ENCODE measurements at regions not wholly inside any gene's neighbourhood (a gene's known extent, or its start where the extent isn't known, plus 50 kb on each side); places are given as distances from the start of the nearest gene placed in this dataset.

DNA sequence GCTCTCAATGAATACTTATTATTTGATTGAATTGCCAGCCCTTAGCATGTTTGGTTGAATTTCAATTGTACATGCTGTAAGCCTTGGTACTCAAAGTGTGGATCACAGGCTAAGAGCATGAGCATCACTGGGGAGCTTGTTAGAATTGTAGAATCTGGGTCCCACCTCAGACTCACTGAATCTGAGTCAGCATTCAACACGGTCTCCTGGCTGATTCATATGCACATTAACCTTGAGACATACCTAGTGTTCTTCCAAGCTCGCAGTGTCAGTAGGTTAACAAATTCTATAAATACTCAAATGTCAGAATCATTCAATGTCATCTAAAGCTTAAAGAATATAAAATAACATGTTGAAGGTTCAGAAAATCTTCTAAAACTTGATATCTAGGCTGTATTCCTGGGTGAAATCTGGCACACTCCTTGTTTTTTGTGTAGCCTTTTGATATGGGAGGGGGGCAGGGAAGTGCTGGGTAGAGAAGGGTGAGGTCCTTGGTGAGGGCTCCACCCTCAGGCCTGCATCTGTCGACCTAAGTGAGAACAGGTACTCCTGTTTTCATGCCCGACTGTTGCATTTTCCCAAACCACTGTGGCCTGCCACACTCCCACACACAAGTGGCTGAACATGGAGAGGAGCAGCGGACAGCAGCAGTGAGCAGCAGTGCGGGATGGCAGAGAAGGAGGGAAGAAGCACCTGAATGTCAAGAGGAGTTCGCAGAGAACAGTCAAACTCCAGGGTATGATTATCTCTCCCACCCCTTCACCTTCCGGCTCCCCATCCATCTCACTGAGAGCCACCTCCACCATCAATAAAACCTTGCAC, 529.6 kb upstream of the IGFBP7 start:
- DNase-seq (ENCODE audit: low read depth) = no peak
- no peak overlapping the region for H3K4me3 ChIP-seq (ENCODE audit: low read depth, low read length)
- TF ChIP-seq, protein P1, sequence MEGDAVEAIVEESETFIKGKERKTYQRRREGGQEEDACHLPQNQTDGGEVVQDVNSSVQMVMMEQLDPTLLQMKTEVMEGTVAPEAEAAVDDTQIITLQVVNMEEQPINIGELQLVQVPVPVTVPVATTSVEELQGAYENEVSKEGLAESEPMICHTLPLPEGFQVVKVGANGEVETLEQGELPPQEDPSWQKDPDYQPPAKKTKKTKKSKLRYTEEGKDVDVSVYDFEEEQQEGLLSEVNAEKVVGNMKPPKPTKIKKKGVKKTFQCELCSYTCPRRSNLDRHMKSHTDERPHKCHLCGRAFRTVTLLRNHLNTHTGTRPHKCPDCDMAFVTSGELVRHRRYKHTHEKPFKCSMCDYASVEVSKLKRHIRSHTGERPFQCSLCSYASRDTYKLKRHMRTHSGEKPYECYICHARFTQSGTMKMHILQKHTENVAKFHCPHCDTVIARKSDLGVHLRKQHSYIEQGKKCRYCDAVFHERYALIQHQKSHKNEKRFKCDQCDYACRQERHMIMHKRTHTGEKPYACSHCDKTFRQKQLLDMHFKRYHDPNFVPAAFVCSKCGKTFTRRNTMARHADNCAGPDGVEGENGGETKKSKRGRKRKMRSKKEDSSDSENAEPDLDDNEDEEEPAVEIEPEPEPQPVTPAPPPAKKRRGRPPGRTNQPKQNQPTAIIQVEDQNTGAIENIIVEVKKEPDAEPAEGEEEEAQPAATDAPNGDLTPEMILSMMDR (IDR thresholded peaks at IDR 0.05; ENCODE audit: control insufficient read depth, extremely low read depth, insufficient read depth) = no peak

DNA sequence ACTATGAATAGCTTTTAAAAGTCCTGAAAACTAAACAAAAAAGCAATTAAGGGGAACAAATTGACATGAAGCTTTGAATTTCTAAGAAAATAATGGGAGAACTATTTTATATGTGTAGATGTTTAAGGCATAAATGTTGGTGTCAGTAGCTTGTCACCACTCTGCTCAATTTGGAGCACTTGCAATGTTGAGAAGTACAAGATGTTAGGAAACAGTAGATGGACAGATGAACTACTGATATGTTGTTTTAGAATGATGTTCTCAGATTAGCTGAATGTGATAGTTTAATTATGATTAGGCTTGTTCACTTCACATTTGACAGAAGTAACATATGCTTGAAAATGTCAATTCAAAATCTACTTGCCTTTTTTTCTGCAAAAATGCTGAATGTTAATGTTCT, 525.7 kb upstream of the IGFBP7 start:
- TF ChIP-seq, protein P1 (IDR thresholded peaks at IDR 0.05; ENCODE audit: control insufficient read depth, extremely low read depth, insufficient read depth) = no peak
- DNase-seq (ENCODE audit: low read depth) = no peak
- H3K4me3 ChIP-seq (ENCODE audit: low read depth, low read length) = no peak overlapping the region

DNA sequence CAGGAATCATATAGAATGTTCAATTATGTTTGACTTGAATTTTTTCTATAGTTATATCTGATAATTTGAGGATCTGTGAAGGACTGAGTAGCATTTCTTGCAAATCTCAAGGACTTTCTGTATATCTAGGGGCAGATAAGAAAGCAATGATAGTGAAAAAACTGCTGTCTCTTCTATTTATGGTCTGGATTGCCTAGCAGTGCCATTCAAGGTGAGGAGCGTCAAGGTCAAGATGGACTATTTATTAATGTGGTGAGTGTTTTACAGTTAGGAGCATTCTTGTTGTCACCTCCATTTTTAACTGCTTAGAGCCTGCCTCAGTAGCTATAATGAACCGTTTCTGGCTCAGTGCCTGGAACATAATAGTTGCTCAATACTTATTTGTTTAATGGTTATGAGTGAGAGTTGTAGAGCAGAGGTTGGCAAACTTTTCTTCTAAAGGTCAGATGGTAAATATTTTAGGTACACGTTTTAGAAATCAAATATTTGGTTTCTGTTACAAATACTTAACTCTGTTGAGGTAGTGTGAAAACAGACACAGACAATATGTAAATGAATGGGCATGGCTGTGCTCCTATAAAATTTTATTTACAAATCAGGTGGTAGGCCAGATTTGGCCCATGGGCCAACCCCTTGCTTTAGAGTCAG, 523.2 kb upstream of the IGFBP7 start:
- TF ChIP-seq, protein P1 (IDR thresholded peaks at IDR 0.05; ENCODE audit: control insufficient read depth, extremely low read depth, insufficient read depth) = no peak
- DNase-seq (ENCODE audit: low read depth) = peak; percentile 60
- H3K4me3 ChIP-seq (ENCODE audit: low read depth, low read length) = no peak overlapping the region

DNA sequence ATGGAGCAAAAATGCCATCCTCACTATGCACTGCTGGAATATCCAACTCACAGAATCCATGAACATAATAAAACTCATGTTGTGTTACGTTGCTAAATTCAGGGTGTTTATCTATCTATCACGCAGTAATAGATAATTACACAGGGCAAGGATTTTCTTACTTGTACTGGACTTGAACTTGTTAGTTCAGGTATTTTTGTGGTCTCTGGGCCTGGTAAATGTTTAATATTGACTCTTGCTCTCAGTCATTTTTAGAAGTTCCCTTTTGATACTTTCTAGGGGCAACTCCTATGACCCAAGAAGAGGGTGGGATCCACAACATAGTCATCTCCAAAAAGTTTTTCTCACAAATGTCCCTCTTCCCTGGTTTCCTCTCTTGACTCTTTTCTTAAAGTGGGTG, 522.4 kb upstream of the IGFBP7 start:
- no peak overlapping the region for H3K4me3 ChIP-seq (ENCODE audit: low read depth, low read length)
- DNase-seq (ENCODE audit: low read depth) = no peak
- TF ChIP-seq, protein P1 (IDR thresholded peaks at IDR 0.05; ENCODE audit: control insufficient read depth, extremely low read depth, insufficient read depth) = no peak

DNA sequence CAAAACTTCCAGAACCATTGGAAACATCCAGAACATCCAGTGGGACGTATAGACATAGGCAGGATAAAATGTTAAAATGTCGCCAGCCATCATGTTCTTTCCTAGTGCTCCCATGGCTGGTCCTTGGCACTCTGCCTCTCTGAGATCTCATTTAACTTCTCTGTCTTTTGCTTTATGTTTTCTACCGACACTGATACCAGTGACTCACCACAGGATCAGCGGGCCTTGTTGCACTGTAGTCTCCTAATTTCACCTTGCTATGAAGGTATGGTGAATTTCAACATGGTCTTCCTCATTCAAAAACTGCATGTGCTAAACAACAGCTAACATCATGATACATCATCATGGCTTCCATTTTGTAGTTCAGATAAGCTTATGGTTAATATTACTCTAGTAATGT, 521.0 kb upstream of the IGFBP7 start:
- no peak for DNase-seq (ENCODE audit: low read depth)
- TF ChIP-seq, protein P1 (IDR thresholded peaks at IDR 0.05; ENCODE audit: control insufficient read depth, extremely low read depth, insufficient read depth) = no peak
- no peak overlapping the region for H3K4me3 ChIP-seq (ENCODE audit: low read depth, low read length)

DNA sequence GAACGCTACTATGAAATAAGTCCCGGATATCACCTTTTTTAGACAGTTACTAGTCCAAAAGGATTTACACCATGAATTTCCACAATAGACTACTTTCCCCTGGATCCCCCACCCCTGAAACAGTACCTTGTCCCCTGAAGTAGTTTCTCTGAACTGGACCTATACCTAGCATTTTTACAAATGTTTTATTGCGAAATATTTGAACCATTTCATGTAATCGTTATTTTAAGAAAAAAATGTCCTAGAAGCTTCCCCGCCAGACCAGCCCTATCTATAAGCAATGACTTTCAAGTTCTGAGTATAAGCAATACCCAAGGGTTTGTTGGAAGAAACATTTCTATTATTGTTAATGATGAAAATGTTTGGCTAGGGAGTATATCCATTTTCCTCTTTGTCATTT, 517.8 kb upstream of the IGFBP7 start:
- TF ChIP-seq, protein P1 (IDR thresholded peaks at IDR 0.05; ENCODE audit: control insufficient read depth, extremely low read depth, insufficient read depth) = no peak
- DNase-seq (ENCODE audit: low read depth) = no peak
- H3K4me3 ChIP-seq (ENCODE audit: low read depth, low read length) = no peak overlapping the region

Data from LNCaP clone FGC (cell line).